HEK293 (cell line): ENCODE measurements at regions not wholly inside any gene's neighbourhood (a gene's known extent, or its start where the extent isn't known, plus 50 kb on each side); places are given as distances from the start of the nearest gene placed in this dataset.

ENCODE experiments used
- CTCF ChIA-PET: fragments of 350-600 bp; formaldehyde crosslinking; extraction: SDS; loops from one replicate; lab custom pipeline; 2021; ENCODE audit warnings: antibody characterized with exemption; lab: Yijun Ruan, JAX
- POLR2A ChIA-PET: fragments of 300-600 bp; formaldehyde crosslinking; extraction: SDS; loops from one replicate; lab custom pipeline; 2020; ENCODE audit warnings: antibody characterized with exemption, inconsistent platforms; lab: Yijun Ruan, JAX
- H3K27ac ChIP-seq: fragments of 200-500 bp; sonication (Bioruptor generic); 2 replicates; pipeline ENCODE4 v1.5.1; 2014; ENCODE audit warnings: low read depth, low read length, control low read depth, inconsistent platforms; ENCODE audit errors: extremely low read depth
- H3K36me3 ChIP-seq, 2 experiments: fragments of 200-500 bp in 1 of 2; sonication (Bioruptor generic) in 1 of 2; 1 replicate in 1 of 2; 2 replicates in 1 of 2; pipeline ENCODE4 v1.5.1; 2014 to 2017; ENCODE audit warnings: inconsistent platforms in 2 of 2, low read length in 2 of 2; ENCODE audit not compliant: control insufficient read depth in 2 of 2, insufficient read depth in 1 of 2
- H3K4me1 ChIP-seq: fragments of 200-500 bp; sonication (Bioruptor generic); 2 replicates; pipeline ENCODE4 v1.5.1; 2014; ENCODE audit warnings: mild to moderate bottlenecking, low read length, inconsistent platforms; ENCODE audit not compliant: control insufficient read depth, insufficient read depth
- H3K4me3 ChIP-seq: 2 replicates; pipeline ENCODE4 v1.5.1; 2011; ENCODE audit warnings: low read depth, mild to moderate bottlenecking, control low read depth, low read length, moderate library complexity
- H3K9me3 ChIP-seq: fragments of 200-500 bp; sonication (Bioruptor generic); 2 replicates; pipeline ENCODE4 v1.5.1; 2014; ENCODE audit warnings: low read depth, low read length, inconsistent platforms; ENCODE audit not compliant: control insufficient read depth, insufficient read depth
- HIC1 ChIP-seq: fragments of 450-650 bp; formaldehyde crosslinking; IDR thresholded peaks from 2 replicates; pipeline ENCODE4 v1.5.1; 2016; ENCODE audit warnings: missing biosample characterization, missing genetic modification characterization
- IKZF3 ChIP-seq: fragments of 450-650 bp; IDR thresholded peaks from 2 replicates; pipeline ENCODE4 v1.5.0; 2018; ENCODE audit warnings: missing biosample characterization, mild to moderate bottlenecking, missing genetic modification characterization, moderate library complexity
- KLF1 ChIP-seq: fragments of 450-650 bp; formaldehyde crosslinking; IDR thresholded peaks from 2 replicates; pipeline ENCODE4 v1.5.1; 2016; ENCODE audit warnings: missing biosample characterization, missing genetic modification characterization
- PBX3 ChIP-seq: sonication (generic); formaldehyde crosslinking; IDR thresholded peaks from 2 replicates; pipeline ENCODE4 v1.8.1; 2022; ENCODE audit warnings: mild to moderate bottlenecking, moderate library complexity, missing genetic modification reagents
- PRDM1 ChIP-seq: fragments of 450-650 bp; formaldehyde crosslinking; IDR thresholded peaks from 2 replicates; pipeline ENCODE4; 2016; ENCODE audit warnings: missing biosample characterization, missing genetic modification characterization
- SP3 ChIP-seq: fragments of 450-650 bp; formaldehyde crosslinking; IDR thresholded peaks from 2 replicates; pipeline ENCODE4 v1.5.1; 2016; ENCODE audit warnings: missing biosample characterization, missing genetic modification characterization
- ZEB2 ChIP-seq: fragments of 450-650 bp; formaldehyde crosslinking; IDR thresholded peaks from 2 replicates; pipeline ENCODE4 v1.5.1; 2016; ENCODE audit warnings: missing biosample characterization, missing genetic modification characterization
- ZFHX2 ChIP-seq: fragments of 450-650 bp; formaldehyde crosslinking; conservative IDR thresholded peaks from 2 replicates; pipeline ENCODE4 v1.5.1; 2016; ENCODE audit warnings: missing biosample characterization, missing genetic modification characterization
- ZNF10 ChIP-seq: fragments of 450-650 bp; formaldehyde crosslinking; IDR thresholded peaks from 2 replicates; pipeline ENCODE4 v1.5.1; 2017; ENCODE audit warnings: missing biosample characterization, missing genetic modification characterization
- ZNF146 ChIP-seq: fragments of 450-650 bp; formaldehyde crosslinking; IDR thresholded peaks from 2 replicates; pipeline ENCODE4 v1.5.1; 2016; ENCODE audit warnings: missing biosample characterization, missing genetic modification characterization
- ZNF155 ChIP-seq: fragments of 450-650 bp; formaldehyde crosslinking; IDR thresholded peaks from 2 replicates; pipeline ENCODE4 v1.5.1; 2016; ENCODE audit warnings: missing biosample characterization, missing genetic modification characterization
- ZNF175 ChIP-seq: fragments of 450-650 bp; formaldehyde crosslinking; IDR thresholded peaks from 2 replicates; pipeline ENCODE4 v1.5.1; 2016; ENCODE audit warnings: missing biosample characterization, missing genetic modification characterization
- ZNF214 ChIP-seq: fragments of 450-650 bp; formaldehyde crosslinking; IDR thresholded peaks from 2 replicates; pipeline ENCODE4 v1.5.1; 2017; ENCODE audit warnings: missing biosample characterization, mild to moderate bottlenecking, missing genetic modification characterization, borderline replicate concordance
- ZNF24 ChIP-seq: fragments of 450-650 bp; formaldehyde crosslinking; IDR thresholded peaks from 2 replicates; pipeline ENCODE4 v1.5.1; 2016; ENCODE audit warnings: missing biosample characterization, missing genetic modification characterization
- ZNF449 ChIP-seq: fragments of 450-650 bp; formaldehyde crosslinking; IDR thresholded peaks from 2 replicates; pipeline ENCODE4 v1.5.1; 2017; ENCODE audit warnings: missing biosample characterization, mild to moderate bottlenecking, missing genetic modification characterization, moderate library complexity
- ZNF473 ChIP-seq: fragments of 450-650 bp; formaldehyde crosslinking; IDR thresholded peaks from 2 replicates; pipeline ENCODE4 v1.5.1; 2017; ENCODE audit warnings: missing biosample characterization, missing genetic modification characterization
- ZNF521 ChIP-seq: fragments of 450-650 bp; formaldehyde crosslinking; IDR thresholded peaks from 2 replicates; pipeline ENCODE4 v1.5.1; 2017; ENCODE audit warnings: missing biosample characterization, mild to moderate bottlenecking, missing genetic modification characterization
- ZNF544 ChIP-seq: fragments of 450-650 bp; formaldehyde crosslinking; IDR thresholded peaks from 2 replicates; pipeline ENCODE4 v1.5.0; 2017; ENCODE audit warnings: missing biosample characterization, missing genetic modification characterization
- ZNF549 ChIP-seq: fragments of 450-650 bp; IDR thresholded peaks from 2 replicates; pipeline ENCODE4 v1.5.1; 2018; ENCODE audit warnings: missing biosample characterization, missing genetic modification characterization, mild to moderate bottlenecking, inconsistent platforms, moderate library complexity
- ZNF626 ChIP-seq: fragments of 450-650 bp; sonication (Bioruptor Pico); formaldehyde crosslinking; IDR thresholded peaks from 2 replicates; pipeline ENCODE4 v1.5.1; 2018; ENCODE audit warnings: missing biosample characterization, missing genetic modification characterization, inconsistent platforms
- ZNF664 ChIP-seq: fragments of 450-650 bp; formaldehyde crosslinking; IDR thresholded peaks from 2 replicates; pipeline ENCODE4 v1.5.1; 2016; ENCODE audit warnings: missing biosample characterization, missing genetic modification characterization
- ZNF777 ChIP-seq: fragments of 450-650 bp; formaldehyde crosslinking; IDR thresholded peaks from 2 replicates; pipeline ENCODE4 v1.5.1; 2017; ENCODE audit warnings: missing biosample characterization, missing genetic modification characterization, borderline replicate concordance
- ZNF785 ChIP-seq: fragments of 450-650 bp; formaldehyde crosslinking; IDR thresholded peaks from 2 replicates; pipeline ENCODE4 v1.5.1; 2016; ENCODE audit warnings: missing biosample characterization, missing genetic modification characterization
- ZNF792 ChIP-seq: fragments of 450-650 bp; formaldehyde crosslinking; IDR thresholded peaks from 2 replicates; pipeline ENCODE4 v1.5.1; 2016; ENCODE audit warnings: missing biosample characterization, missing genetic modification characterization

- CTCF ChIA-PET: no interaction called here
- Histone ChIP-seq H3K4me3 (no peak overlapping the region), H3K9me3 (no peaks in the 10 kb centered on the region), H3K36me3 (no peaks in the 10 kb centered on the region), H3K4me1 (no peaks in the 10 kb centered on the region), H3K27ac (no peak overlapping the region)
- POLR2A ChIA-PET: no interaction called here
- TF ChIP-seq ZNF175 (tag by site-specific recombination) (no peak), ZNF155 (tag by site-specific recombination) (no peak), ZNF214 (tag by site-specific recombination) (no peak), KLF1 (tag by site-specific recombination) (no peak)
These were observed 658.2 kb upstream of the LMCD1 start for GRCh38 chr3:7843441-7843840.

GRCh38 chr3:7847021-7847420 lies 654.6 kb upstream of the LMCD1 start:
- H3K36me3 ChIP-seq: no peaks in the 10 kb centered on the region
- CTCF ChIA-PET: no interaction called here
- no peaks in the 10 kb centered on the region for H3K9me3 ChIP-seq
- POLR2A ChIA-PET: interaction anchor here (0.5 kb wide), 1 partner anchor 1936 kb away, joined by 3 read pairs; no protein-coding TSS in a partner anchor
- TF ChIP-seq SP3 (tag by site-specific recombination): no peak
- no peak for TF ChIP-seq ZNF24 (tag by site-specific recombination)
- TF ChIP-seq ZNF146 (tag by site-specific recombination): no peak
- TF ChIP-seq ZNF10 (tag by site-specific recombination): no peak
- no peak for TF ChIP-seq ZNF626
- no peak for TF ChIP-seq PBX3 (CRISPR knock-in tag)
- no peak for TF ChIP-seq PRDM1 (tag by site-specific recombination)
- TF ChIP-seq IKZF3 (tag by site-specific recombination): no peak
- no peak for TF ChIP-seq ZNF544 (tag by site-specific recombination)
- TF ChIP-seq ZNF785 (tag by site-specific recombination): no peak
- no peak for TF ChIP-seq ZEB2 (tag by site-specific recombination)
- TF ChIP-seq ZNF664 (tag by site-specific recombination): no peak
- TF ChIP-seq ZNF792 (tag by site-specific recombination): no peak
- TF ChIP-seq ZNF777 (tag by site-specific recombination): no peak
- TF ChIP-seq ZNF473: no peak
- no peak for TF ChIP-seq ZFHX2 (tag by site-specific recombination)
- TF ChIP-seq ZNF549 (tag by site-specific recombination): no peak
- no peak for TF ChIP-seq ZNF449 (tag by site-specific recombination)
- TF ChIP-seq ZNF521 (tag by site-specific recombination): no peak
- TF ChIP-seq HIC1 (tag by site-specific recombination): no peak
- no peaks in the 10 kb centered on the region for H3K4me1 ChIP-seq
- no peak overlapping the region for H3K27ac ChIP-seq
- no peak overlapping the region for H3K4me3 ChIP-seq
